Kidney (tissue), 13 donors: ENCODE measurements at regions not wholly inside any gene's neighbourhood (a gene's known extent, or its start where the extent isn't known, plus 50 kb on each side); places are given as distances from the start of the nearest gene placed in this dataset.

Experiments
- DNase-seq, 5 donors: peaks; one replicate each; pipeline ENCODE4 v3.0.0-alpha.2; 2013 to 2020
- FAIRE-seq: peaks from 2 replicates; lab custom pipeline; 2012; peaks lifted over from hg19 to GRCh38; lab: Jason Lieb, UNC
- H3K27ac ChIP-seq, 2 donors: one replicate each; pipeline ENCODE4 v1.7.0; 2013; ENCODE audit warnings: low read depth in 2 of 2, low read length in 2 of 2, inconsistent platforms in 1 of 2
- H3K27me3 ChIP-seq: one replicate; pipeline ENCODE4 v1.7.1; 2013; ENCODE audit warnings: low read length, inconsistent platforms; ENCODE audit not compliant: control insufficient read depth, insufficient read depth
- H3K36me3 ChIP-seq, 3 donors: one replicate each; pipeline versions ENCODE4 v1.7.0 to v1.7.1; 2013; ENCODE audit warnings: low read length in 3 of 3, control low read depth in 1 of 3, inconsistent platforms in 1 of 3; ENCODE audit not compliant: insufficient read depth in 3 of 3, control insufficient read depth in 2 of 3
- H3K4me1 ChIP-seq, 3 donors: one replicate each; pipeline versions ENCODE4 v1.7.0 to v1.7.1; 2013; ENCODE audit warnings: low read length in 3 of 3, inconsistent platforms in 1 of 3, low read depth in 1 of 3; ENCODE audit not compliant: control insufficient read depth in 2 of 3, insufficient read depth in 2 of 3
- H3K4me3 ChIP-seq, 3 donors: one replicate each; pipeline versions ENCODE4 v1.7.0 to v1.8.1; 2013; ENCODE audit warnings: low read length in 3 of 3, control low read depth in 1 of 3, inconsistent platforms in 1 of 3
- H3K9ac ChIP-seq, 3 donors: one replicate each; pipeline versions ENCODE4 v1.7.0 to v1.7.1; 2013; ENCODE audit warnings: low read length in 3 of 3, control low read depth in 1 of 3, inconsistent platforms in 1 of 3
- H3K9me3 ChIP-seq, 3 donors: one replicate each; pipeline versions ENCODE4 v1.7.0 to v1.7.1; 2013; ENCODE audit warnings: low read length in 3 of 3, control low read depth in 1 of 3, inconsistent platforms in 1 of 3; ENCODE audit not compliant: control insufficient read depth in 2 of 3, insufficient read depth in 1 of 3
- intact Hi-C: fragments of 100-400 bp; cut with DNase I; formaldehyde crosslinking; loops from one replicate; pipeline ENCODE4 v1.11.1; 2022
- TF ChIP-seq, protein P1 (sequence below): IDR thresholded peaks from 3 replicates; pipeline ENCODE4 v1.5.1; 2012; ENCODE audit warnings: mild to moderate bottlenecking, moderate library complexity, borderline replicate concordance; ENCODE audit not compliant: insufficient read depth; ENCODE audit errors: extremely low read depth
- donor health status: control.
- donor health status: control.
- donor health status: control.
- donor health status: control.
- donor health status: control.
- donor health status: DM: yes; HTN: yes; CAD: no.
- donor health status: Normal renal cell carcinoma (clear cell type).

DNA sequence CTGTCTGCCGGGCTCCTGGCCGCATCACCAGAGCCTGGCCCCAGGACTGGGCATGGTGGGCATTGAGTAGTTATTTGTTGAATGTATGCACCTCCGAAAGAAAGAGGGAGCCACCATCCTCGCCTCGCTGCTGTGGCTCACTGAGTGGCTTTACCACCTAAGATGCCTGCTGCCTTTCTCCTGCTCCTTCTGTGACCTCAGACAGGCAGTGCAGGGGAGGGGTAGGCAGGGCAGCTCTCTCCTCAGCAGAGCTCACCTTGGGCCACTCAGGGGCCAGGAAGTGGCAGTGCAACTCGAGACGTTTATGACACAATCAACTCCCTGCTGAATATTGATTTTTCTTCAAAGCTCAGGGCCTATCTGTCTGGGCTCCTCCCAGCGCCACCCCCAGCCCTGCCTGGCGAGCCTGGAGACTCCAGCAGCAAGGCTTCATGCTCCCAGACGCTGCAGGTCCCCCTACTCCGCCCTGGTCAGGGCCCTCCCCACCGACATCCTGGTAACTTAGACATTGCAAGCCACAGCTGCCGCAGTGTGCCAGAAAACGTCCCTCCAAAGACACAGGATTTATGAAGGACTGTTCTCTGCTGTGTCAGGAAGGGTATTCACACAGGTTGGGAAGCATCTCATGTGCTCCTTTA, 84.3 kb upstream of the DIO3 start:
- Histone ChIP-seq H3K4me3 (no peak overlapping the region), H3K9ac (no peak overlapping the region), H3K27me3 (no peaks in the 10 kb centered on the region), H3K27ac (no peak overlapping the region), H3K36me3 (no peaks in the 10 kb centered on the region), H3K9me3 (peaks cover 0 to 4% (median 0%) of the 10 kb centered on the region in 3 donors), H3K4me1 (no peaks in the 10 kb centered on the region)
- DNase-seq (peak in 4 of 5 donors; percentile 75 to 79 (median 78)), FAIRE-seq (no peak)
- intact Hi-C loops, result no loop called here
- TF ChIP-seq, protein P1, sequence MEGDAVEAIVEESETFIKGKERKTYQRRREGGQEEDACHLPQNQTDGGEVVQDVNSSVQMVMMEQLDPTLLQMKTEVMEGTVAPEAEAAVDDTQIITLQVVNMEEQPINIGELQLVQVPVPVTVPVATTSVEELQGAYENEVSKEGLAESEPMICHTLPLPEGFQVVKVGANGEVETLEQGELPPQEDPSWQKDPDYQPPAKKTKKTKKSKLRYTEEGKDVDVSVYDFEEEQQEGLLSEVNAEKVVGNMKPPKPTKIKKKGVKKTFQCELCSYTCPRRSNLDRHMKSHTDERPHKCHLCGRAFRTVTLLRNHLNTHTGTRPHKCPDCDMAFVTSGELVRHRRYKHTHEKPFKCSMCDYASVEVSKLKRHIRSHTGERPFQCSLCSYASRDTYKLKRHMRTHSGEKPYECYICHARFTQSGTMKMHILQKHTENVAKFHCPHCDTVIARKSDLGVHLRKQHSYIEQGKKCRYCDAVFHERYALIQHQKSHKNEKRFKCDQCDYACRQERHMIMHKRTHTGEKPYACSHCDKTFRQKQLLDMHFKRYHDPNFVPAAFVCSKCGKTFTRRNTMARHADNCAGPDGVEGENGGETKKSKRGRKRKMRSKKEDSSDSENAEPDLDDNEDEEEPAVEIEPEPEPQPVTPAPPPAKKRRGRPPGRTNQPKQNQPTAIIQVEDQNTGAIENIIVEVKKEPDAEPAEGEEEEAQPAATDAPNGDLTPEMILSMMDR, result no peak

DNA sequence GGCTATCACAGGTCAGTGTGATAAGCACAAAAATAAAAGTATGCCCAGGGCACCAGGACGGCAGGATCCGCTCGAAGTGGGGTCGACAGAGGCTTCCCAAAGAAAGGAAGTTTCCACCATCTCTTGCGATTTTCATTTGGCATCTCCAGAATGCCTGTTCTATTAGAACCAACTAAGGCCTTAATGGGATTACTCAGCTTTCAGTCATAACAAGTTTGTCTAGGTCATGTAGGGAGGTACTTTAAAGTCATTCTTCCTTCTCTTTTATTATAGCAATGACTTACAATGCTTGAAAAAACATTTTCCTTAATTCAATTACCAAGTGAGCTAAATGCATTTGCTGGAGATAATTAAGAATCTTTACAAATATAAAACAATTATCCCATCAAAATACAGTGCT, 83.6 kb upstream of the DIO3 start:
- FAIRE-seq (no peak), DNase-seq (no peak)
- TF ChIP-seq, protein P1, result no peak
- no peaks in the 10 kb centered on the region for H3K4me1 ChIP-seq
- H3K36me3 ChIP-seq, result no peaks in the 10 kb centered on the region
- H3K9ac ChIP-seq, result no peak overlapping the region
- no peak overlapping the region for H3K4me3 ChIP-seq
- H3K9me3 ChIP-seq, result peaks cover 0 to 6% (median 0%) of the 10 kb centered on the region in 3 donors
- no peaks in the 10 kb centered on the region for H3K27me3 ChIP-seq
- no peak overlapping the region for H3K27ac ChIP-seq
- intact Hi-C loops, result no loop called here

DNA sequence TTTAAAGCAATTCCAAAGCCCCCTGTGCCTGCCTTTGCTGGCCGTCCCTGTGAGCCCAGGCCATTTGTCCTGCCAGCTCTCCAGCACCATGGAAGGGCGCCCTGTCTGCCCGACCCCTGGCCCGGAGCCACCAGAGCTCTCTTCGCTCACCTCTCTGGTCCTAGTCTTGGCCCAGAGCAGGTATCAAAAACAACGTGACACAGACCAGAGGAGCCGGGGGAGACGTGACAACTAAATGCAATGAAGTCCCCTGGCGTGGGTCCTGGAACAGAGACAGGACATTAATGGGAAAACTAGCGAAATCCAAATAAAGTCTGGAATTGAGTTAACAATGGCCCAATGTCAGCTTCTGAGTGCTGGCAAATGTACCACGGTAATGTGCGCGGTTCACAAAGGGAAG, 83.2 kb upstream of the DIO3 start:
- Histone ChIP-seq H3K36me3 (no peaks in the 10 kb centered on the region), H3K27me3 (no peaks in the 10 kb centered on the region), H3K4me3 (no peak overlapping the region), H3K4me1 (no peaks in the 10 kb centered on the region), H3K9me3 (peaks cover 0 to 8% (median 0%) of the 10 kb centered on the region in 3 donors), H3K27ac (no peak overlapping the region), H3K9ac (no peak overlapping the region)
- TF ChIP-seq, protein P1, result no peak
- DNase-seq (peak in 1 of 5 donors; percentile 4), FAIRE-seq (no peak)
- intact Hi-C loops, result no loop called here
